DMS53 treated with DMSO at 0.1 percent for 48 hours (cell line): ENCODE measurements at regions not wholly inside any gene's neighbourhood (a gene's known extent, or its start where the extent isn't known, plus 50 kb on each side); places are given as distances from the start of the nearest gene placed in this dataset.

Experiments
- DNase-seq: peaks from one replicate; lab custom pipeline; 2025; ENCODE audit not compliant: unreplicated experiment; lab: John Stamatoyannopoulos, UW

GRCh38 chr2:56099963-56100362 lies 83.8 kb upstream of the CCDC85A start:
- no peak for DNase-seq

GRCh38 chr2:56100791-56101312 lies 82.9 kb upstream of the CCDC85A start:
- DNase-seq = no peak

GRCh38 chr2:56102098-56102497 lies 81.7 kb upstream of the CCDC85A start:
- DNase-seq = no peak

GRCh38 chr2:56102866-56103265 lies 80.9 kb upstream of the CCDC85A start:
- no peak for DNase-seq

- no peak for DNase-seq
These were observed 78.8 kb upstream of the CCDC85A start for GRCh38 chr2:56104962-56105361.

GRCh38 chr2:56107502-56108220 lies 76.1 kb upstream of the CCDC85A start:
- no peak for DNase-seq

GRCh38 chr2:56108806-56109205 lies 75.0 kb upstream of the CCDC85A start:
- no peak for DNase-seq

- no peak for DNase-seq
These were observed 73.8 kb upstream of the CCDC85A start for GRCh38 chr2:56109994-56110393.

- no peak for DNase-seq
These were observed 70.3 kb upstream of the CCDC85A start for GRCh38 chr2:56113382-56113975.

GRCh38 chr2:56117764-56118163 lies 66.0 kb upstream of the CCDC85A start:
- no peak for DNase-seq

GRCh38 chr2:56118474-56118873 lies 65.3 kb upstream of the CCDC85A start:
- no peak for DNase-seq

GRCh38 chr2:56121995-56122394 lies 61.8 kb upstream of the CCDC85A start:
- no peak for DNase-seq

- no peak for DNase-seq
These were observed 60.3 kb upstream of the CCDC85A start for GRCh38 chr2:56123538-56123937.

GRCh38 chr2:56127010-56127409 lies 56.8 kb upstream of the CCDC85A start:
- DNase-seq = no peak

GRCh38 chr2:56127463-56128152 lies 56.2 kb upstream of the CCDC85A start:
- DNase-seq = no peak

- DNase-seq = no peak
These were observed 55.6 kb upstream of the CCDC85A start for GRCh38 chr2:56128235-56128634.

GRCh38 chr2:56130463-56131070 lies 53.2 kb upstream of the CCDC85A start:
- DNase-seq = peak; percentile 23

GRCh38 chr2:56132138-56132537 lies 51.7 kb upstream of the CCDC85A start:
- peak; percentile 58 for DNase-seq

- no peak for DNase-seq
These were observed 50.3 kb upstream of the CCDC85A start for GRCh38 chr2:56133441-56133840.

GRCh38 chr2:56133931-56134629 lies 49.7 kb upstream of the CCDC85A start:
- DNase-seq = no peak
